A549 (cell line): ENCODE measurements at regions not wholly inside any gene's neighbourhood (a gene's known extent, or its start where the extent isn't known, plus 50 kb on each side); places are given as distances from the start of the nearest gene placed in this dataset.

Source experiments
- CBX8 ChIP-seq: fragments of 200-600 bp; sonication (generic); IDR thresholded peaks from 2 replicates; pipeline ENCODE4 v1.6.1; 2016
- CHD4 ChIP-seq: fragments of 200-600 bp; sonication (generic); IDR thresholded peaks from 2 replicates; pipeline ENCODE4 v1.6.1; 2016; ENCODE audit warnings: antibody characterized with exemption, mild to moderate bottlenecking, borderline replicate concordance
- HDAC2 ChIP-seq: fragments of 200-600 bp; sonication (generic); IDR thresholded peaks from 2 replicates; pipeline ENCODE4 v1.6.1; 2016
- MAFK ChIP-seq: fragments of 450-650 bp; IDR thresholded peaks from 2 replicates; pipeline ENCODE4 v1.6.1; 2014; ENCODE audit not compliant: partially characterized antibody
- POLR2A ChIP-seq: IDR thresholded peaks from 2 replicates; pipeline ENCODE4 v1.6.1; 2012; ENCODE audit warnings: mild to moderate bottlenecking, low read length
- RCOR1 ChIP-seq: fragments of 150-350 bp; IDR thresholded peaks from 2 replicates; pipeline ENCODE4 v1.6.1; 2014; ENCODE audit warnings: antibody characterized with exemption, low read length, low read depth
- TF ChIP-seq, protein P1 (sequence below): fragments of >200 bp; sonication (Bioruptor Twin); formaldehyde crosslinking; IDR thresholded peaks from 3 replicates; pipeline ENCODE4 v1.5.1; 2016
- TF ChIP-seq, protein P2 (sequence below): fragments of 450-650 bp; IDR thresholded peaks from 2 replicates; pipeline ENCODE4 v1.6.1; 2014; ENCODE audit warnings: antibody characterized with exemption

DNA sequence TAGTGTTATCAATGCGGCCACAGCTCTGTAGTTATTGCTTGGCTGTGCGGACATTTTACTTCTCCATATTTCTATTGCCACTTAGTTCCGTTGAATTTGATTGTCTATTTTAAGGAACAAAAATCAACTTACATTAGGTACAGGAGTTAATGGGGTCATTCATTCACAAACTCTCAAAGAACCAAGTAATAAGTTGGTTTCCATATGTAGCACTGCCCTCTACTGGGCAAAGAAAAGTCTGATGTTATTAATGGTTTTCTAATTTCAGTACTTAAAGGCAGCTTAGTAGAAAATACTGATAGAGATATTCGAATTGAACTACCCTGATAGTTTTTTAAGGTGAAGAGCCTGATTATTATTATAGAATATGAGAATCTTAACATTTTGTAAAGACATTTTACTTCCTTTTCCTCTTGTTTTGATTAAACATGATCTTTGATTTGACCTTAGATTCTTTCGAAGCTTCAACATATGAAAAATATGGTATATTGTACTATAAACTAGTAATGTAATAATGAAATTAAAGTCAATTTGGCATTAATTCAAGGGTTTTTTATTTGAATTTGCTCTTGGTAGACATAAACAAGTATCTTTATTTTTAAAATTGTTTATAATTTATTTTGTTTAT, 119.5 kb upstream of the CTNND2 start:
- TF ChIP-seq RCOR1, result no peak
- TF ChIP-seq POLR2A, result no peak
- TF ChIP-seq, protein P1, sequence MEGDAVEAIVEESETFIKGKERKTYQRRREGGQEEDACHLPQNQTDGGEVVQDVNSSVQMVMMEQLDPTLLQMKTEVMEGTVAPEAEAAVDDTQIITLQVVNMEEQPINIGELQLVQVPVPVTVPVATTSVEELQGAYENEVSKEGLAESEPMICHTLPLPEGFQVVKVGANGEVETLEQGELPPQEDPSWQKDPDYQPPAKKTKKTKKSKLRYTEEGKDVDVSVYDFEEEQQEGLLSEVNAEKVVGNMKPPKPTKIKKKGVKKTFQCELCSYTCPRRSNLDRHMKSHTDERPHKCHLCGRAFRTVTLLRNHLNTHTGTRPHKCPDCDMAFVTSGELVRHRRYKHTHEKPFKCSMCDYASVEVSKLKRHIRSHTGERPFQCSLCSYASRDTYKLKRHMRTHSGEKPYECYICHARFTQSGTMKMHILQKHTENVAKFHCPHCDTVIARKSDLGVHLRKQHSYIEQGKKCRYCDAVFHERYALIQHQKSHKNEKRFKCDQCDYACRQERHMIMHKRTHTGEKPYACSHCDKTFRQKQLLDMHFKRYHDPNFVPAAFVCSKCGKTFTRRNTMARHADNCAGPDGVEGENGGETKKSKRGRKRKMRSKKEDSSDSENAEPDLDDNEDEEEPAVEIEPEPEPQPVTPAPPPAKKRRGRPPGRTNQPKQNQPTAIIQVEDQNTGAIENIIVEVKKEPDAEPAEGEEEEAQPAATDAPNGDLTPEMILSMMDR, result peak; percentile 54
- TF ChIP-seq HDAC2, result no peak
- TF ChIP-seq, protein P2, sequence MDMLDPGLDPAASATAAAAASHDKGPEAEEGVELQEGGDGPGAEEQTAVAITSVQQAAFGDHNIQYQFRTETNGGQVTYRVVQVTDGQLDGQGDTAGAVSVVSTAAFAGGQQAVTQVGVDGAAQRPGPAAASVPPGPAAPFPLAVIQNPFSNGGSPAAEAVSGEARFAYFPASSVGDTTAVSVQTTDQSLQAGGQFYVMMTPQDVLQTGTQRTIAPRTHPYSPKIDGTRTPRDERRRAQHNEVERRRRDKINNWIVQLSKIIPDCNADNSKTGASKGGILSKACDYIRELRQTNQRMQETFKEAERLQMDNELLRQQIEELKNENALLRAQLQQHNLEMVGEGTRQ, result no peak
- no peak for TF ChIP-seq MAFK
- no peak for TF ChIP-seq CBX8
- no peak for TF ChIP-seq CHD4
